Ovary (tissue), 3 donors: ENCODE measurements at regions not wholly inside any gene's neighbourhood (a gene's known extent, or its start where the extent isn't known, plus 50 kb on each side); places are given as distances from the start of the nearest gene placed in this dataset.

Experiments
- CTCF ChIP-seq, 3 donors: fragments of 450-650 bp in 2 of 3; fragments of 200-600 bp in 1 of 3; IDR thresholded peaks; one replicate each; pipeline versions ENCODE4 v1.5.1 to v1.8.0; 2016 to 2022; ENCODE audit warnings: antibody characterized with exemption in 3 of 3, mild to moderate bottlenecking in 1 of 3
- POLR2A ChIP-seq: fragments of 450-650 bp; IDR thresholded peaks from one replicate; pipeline ENCODE4 v1.6.1; 2017; ENCODE audit warnings: antibody characterized with exemption, mild to moderate bottlenecking, moderate library complexity
- donor health status: DM: no; HTN: no; CAD: no.

- TF ChIP-seq CTCF (IDR thresholded peaks at IDR 0.05) (no peak), POLR2A (no peak)
Observed at GRCh38 chrX:5716666-5717065, 512.0 kb downstream of the NLGN4X start.
